ENCODE measurements at regions not wholly inside any gene's neighbourhood (a gene's known extent, or its start where the extent isn't known, plus 50 kb on each side); places are given as distances from the start of the nearest gene placed in this dataset.

DNA sequence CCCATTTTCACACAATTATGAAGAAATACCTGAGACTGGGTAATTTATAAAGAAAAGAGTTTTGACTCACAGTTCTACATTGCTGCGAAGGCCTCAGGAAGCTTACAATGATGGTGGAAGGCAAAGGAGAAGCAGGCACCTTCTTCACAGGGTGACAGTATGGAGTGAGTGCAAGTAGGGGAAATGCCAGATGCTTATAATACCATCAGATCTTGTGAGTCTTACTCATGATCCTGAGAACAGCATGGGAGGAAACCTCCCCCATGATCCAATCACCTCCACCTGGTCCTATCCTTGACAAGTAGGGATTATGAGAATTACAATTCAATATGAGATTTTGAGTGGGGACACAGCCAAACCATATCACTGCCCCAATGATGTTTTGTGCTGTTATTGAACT, 189.3 kb upstream of the CRY1 start:
- TF ChIP-seq, protein P1, sequence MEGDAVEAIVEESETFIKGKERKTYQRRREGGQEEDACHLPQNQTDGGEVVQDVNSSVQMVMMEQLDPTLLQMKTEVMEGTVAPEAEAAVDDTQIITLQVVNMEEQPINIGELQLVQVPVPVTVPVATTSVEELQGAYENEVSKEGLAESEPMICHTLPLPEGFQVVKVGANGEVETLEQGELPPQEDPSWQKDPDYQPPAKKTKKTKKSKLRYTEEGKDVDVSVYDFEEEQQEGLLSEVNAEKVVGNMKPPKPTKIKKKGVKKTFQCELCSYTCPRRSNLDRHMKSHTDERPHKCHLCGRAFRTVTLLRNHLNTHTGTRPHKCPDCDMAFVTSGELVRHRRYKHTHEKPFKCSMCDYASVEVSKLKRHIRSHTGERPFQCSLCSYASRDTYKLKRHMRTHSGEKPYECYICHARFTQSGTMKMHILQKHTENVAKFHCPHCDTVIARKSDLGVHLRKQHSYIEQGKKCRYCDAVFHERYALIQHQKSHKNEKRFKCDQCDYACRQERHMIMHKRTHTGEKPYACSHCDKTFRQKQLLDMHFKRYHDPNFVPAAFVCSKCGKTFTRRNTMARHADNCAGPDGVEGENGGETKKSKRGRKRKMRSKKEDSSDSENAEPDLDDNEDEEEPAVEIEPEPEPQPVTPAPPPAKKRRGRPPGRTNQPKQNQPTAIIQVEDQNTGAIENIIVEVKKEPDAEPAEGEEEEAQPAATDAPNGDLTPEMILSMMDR (IDR thresholded peaks at IDR 0.05): no peak
- no peak for TF ChIP-seq POLR2A (IDR thresholded peaks at IDR 0.05)

All from testis (tissue), 2 donors.